Keratinocyte (primary cell): ENCODE measurements at regions not wholly inside any gene's neighbourhood (a gene's known extent, or its start where the extent isn't known, plus 50 kb on each side); places are given as distances from the start of the nearest gene placed in this dataset.

Experiments used
- DNase-seq: peaks from one replicate; pipeline ENCODE4 v3.0.0-alpha.2; 2011; ENCODE audit warnings: low read depth, missing footprints, low spot score
- FAIRE-seq: peaks from 2 replicates; lab custom pipeline; 2011; peaks lifted over from hg19 to GRCh38; lab: Jason Lieb, UNC
- H2AFZ ChIP-seq: 2 replicates; pipeline ENCODE4 v1.6.0; 2012; ENCODE audit warnings: low read length, control low read depth, inconsistent platforms; ENCODE audit not compliant: control insufficient read depth
- H3K27ac ChIP-seq: 2 replicates; pipeline ENCODE4 v1.5.1; 2011; ENCODE audit warnings: low read length; ENCODE audit not compliant: control insufficient read depth, insufficient read depth
- H3K27me3 ChIP-seq: 3 replicates; pipeline ENCODE4 v1.6.0; 2011; ENCODE audit warnings: low read length; ENCODE audit not compliant: control insufficient read depth, insufficient read depth; ENCODE audit errors: extremely low read depth
- H3K36me3 ChIP-seq, 2 experiments: 2 replicates in 1 of 2; 3 replicates in 1 of 2; pipeline ENCODE4 v1.5.1; 2011; ENCODE audit warnings: low read length in 2 of 2, mild to moderate bottlenecking in 1 of 2; ENCODE audit not compliant: control insufficient read depth in 2 of 2, insufficient read depth in 2 of 2; ENCODE audit errors: extremely low read depth in 1 of 2
- H3K4me1 ChIP-seq: 3 replicates; pipeline ENCODE4 v1.5.1; 2011; ENCODE audit warnings: low read length; ENCODE audit not compliant: control insufficient read depth, insufficient read depth; ENCODE audit errors: extremely low read depth
- H3K4me2 ChIP-seq: 3 replicates; pipeline ENCODE4 v1.6.0; 2011; ENCODE audit warnings: low read depth, low read length; ENCODE audit not compliant: control insufficient read depth, insufficient read depth; ENCODE audit errors: extremely low read depth
- H3K4me3 ChIP-seq, 3 experiments: fragments of 200-600 bp in 1 of 3; sonication (generic) in 1 of 3; 2 replicates in 2 of 3; 3 replicates in 1 of 3; pipeline ENCODE4 v1.5.1; 2011 to 2016; ENCODE audit warnings: low read length in 3 of 3, mild to moderate bottlenecking in 3 of 3, control low read depth in 2 of 3, inconsistent platforms in 1 of 3, low read depth in 1 of 3, mixed read lengths in 1 of 3, mixed run types in 1 of 3, moderate library complexity in 1 of 3; ENCODE audit not compliant: control insufficient read depth in 2 of 3, insufficient read depth in 2 of 3; ENCODE audit errors: extremely low read depth in 1 of 3
- H3K79me2 ChIP-seq: 2 replicates; pipeline ENCODE4 v1.6.0; 2012; ENCODE audit warnings: low read length; ENCODE audit not compliant: control insufficient read depth, insufficient read depth
- H3K9ac ChIP-seq: 3 replicates; pipeline ENCODE4 v1.6.0; 2011; ENCODE audit warnings: low read length; ENCODE audit not compliant: control insufficient read depth, insufficient read depth; ENCODE audit errors: extremely low read depth
- H3K9me1 ChIP-seq: 3 replicates; pipeline ENCODE4 v1.6.0; 2011; ENCODE audit warnings: low read length; ENCODE audit not compliant: control insufficient read depth, insufficient read depth; ENCODE audit errors: extremely low read depth
- H3K9me3 ChIP-seq: 2 replicates; pipeline ENCODE4 v1.5.1; 2012; ENCODE audit warnings: low read depth, low read length; ENCODE audit not compliant: control insufficient read depth
- H4K20me1 ChIP-seq: 3 replicates; pipeline ENCODE4 v1.6.0; 2011; ENCODE audit warnings: low read length; ENCODE audit not compliant: control insufficient read depth, insufficient read depth; ENCODE audit errors: extremely low read depth
- CTCF ChIP-seq, 3 experiments: IDR thresholded peaks in 1 of 3; conservative IDR thresholded peaks in 1 of 3; optimal IDR thresholded peaks in 1 of 3; 2 replicates in 2 of 3; 3 replicates in 1 of 3; pipeline versions ENCODE3 to v1.5.1; 2011; ENCODE audit warnings: low read length in 3 of 3, mild to moderate bottlenecking in 3 of 3, moderate library complexity in 2 of 3, control low read depth in 1 of 3, inconsistent platforms in 1 of 3; ENCODE audit not compliant: insufficient read depth in 2 of 3; ENCODE audit errors: extremely low read depth in 1 of 3
- EZH2 ChIP-seq: IDR thresholded peaks from one replicate; pipeline ENCODE4 v1.6.1; 2012; ENCODE audit warnings: inconsistent platforms, mild to moderate bottlenecking, low read length, moderate library complexity
- dilution Hi-C: fragments of 300-500 bp; cut with MboI; formaldehyde crosslinking; loops from one replicate; pipeline ENCODE4 v1.7.0; 2020; ENCODE audit warnings: low sequenced_read_pairs; ENCODE audit not compliant: extremely low pct_ligation_motif_present

- dilution Hi-C loops = no loop called here
- Histone ChIP-seq H3K9me3 (no peaks in the 10 kb centered on the region), H2AFZ (no peak overlapping the region)
Measured at GRCh38 chr2:60268661-60269060, 284.8 kb downstream of the BCL11A start.

GRCh38 chr2:60268032-60268431 lies 285.4 kb downstream of the BCL11A start:
- DNase-seq (no peak), FAIRE-seq (no peak)
- H3K9ac ChIP-seq = no peak overlapping the region
- TF ChIP-seq EZH2 (no peak), CTCF (optimal IDR thresholded peaks at IDR 0.05 in 1 of 3, IDR thresholded peaks at IDR 0.05 in 1 of 3, conservative IDR thresholded peaks at IDR 0.05 in 1 of 3; ENCODE audit: extremely low read depth in 1 of 3, insufficient read depth in 2 of 3, low read length in 3 of 3) (no peak)
- dilution Hi-C loops = no loop called here
- no peaks in the 10 kb centered on the region for H3K9me3 ChIP-seq
- H3K4me3 ChIP-seq = no peak overlapping the region
- no peak overlapping the region for H3K27ac ChIP-seq
- H3K4me1 ChIP-seq = no peaks in the 10 kb centered on the region
- no peaks in the 10 kb centered on the region for H3K27me3 ChIP-seq
- no peaks in the 10 kb centered on the region for H3K9me1 ChIP-seq
- H2AFZ ChIP-seq = no peak overlapping the region
- H3K36me3 ChIP-seq = no peaks in the 10 kb centered on the region
- H3K4me2 ChIP-seq = no peak overlapping the region
- no peaks in the 10 kb centered on the region for H4K20me1 ChIP-seq
- no peaks in the 10 kb centered on the region for H3K79me2 ChIP-seq

More at GRCh38 chr2:60268661-60269060, 284.8 kb downstream of the BCL11A start:
- no peak overlapping the region for H3K9ac ChIP-seq
- no peak overlapping the region for H3K4me3 ChIP-seq
- FAIRE-seq (no peak), DNase-seq (no peak)
- no peaks in the 10 kb centered on the region for H4K20me1 ChIP-seq
- H3K27ac ChIP-seq = no peak overlapping the region
- no peaks in the 10 kb centered on the region for H3K9me1 ChIP-seq
- H3K27me3 ChIP-seq = no peaks in the 10 kb centered on the region
- H3K36me3 ChIP-seq = no peaks in the 10 kb centered on the region
- TF ChIP-seq EZH2 = no peak
- TF ChIP-seq CTCF (optimal IDR thresholded peaks at IDR 0.05 in 1 of 3, IDR thresholded peaks at IDR 0.05 in 1 of 3, conservative IDR thresholded peaks at IDR 0.05 in 1 of 3; ENCODE audit: extremely low read depth in 1 of 3, insufficient read depth in 2 of 3, low read length in 3 of 3) = no peak
- no peaks in the 10 kb centered on the region for H3K79me2 ChIP-seq
- no peaks in the 10 kb centered on the region for H3K4me1 ChIP-seq
- no peak overlapping the region for H3K4me2 ChIP-seq
